ENCODE measurements at regions not wholly inside any gene's neighbourhood (a gene's known extent, or its start where the extent isn't known, plus 50 kb on each side); places are given as distances from the start of the nearest gene placed in this dataset.
A peak's percentile ranks its signal among the peaks of the same experiment; 100 is the strongest.
"Not testable (repeated sequence)": the region's sequence is repeated elsewhere in the genome, so short reads cannot be mapped to it uniquely, and the experiment has no call there.

DNA sequence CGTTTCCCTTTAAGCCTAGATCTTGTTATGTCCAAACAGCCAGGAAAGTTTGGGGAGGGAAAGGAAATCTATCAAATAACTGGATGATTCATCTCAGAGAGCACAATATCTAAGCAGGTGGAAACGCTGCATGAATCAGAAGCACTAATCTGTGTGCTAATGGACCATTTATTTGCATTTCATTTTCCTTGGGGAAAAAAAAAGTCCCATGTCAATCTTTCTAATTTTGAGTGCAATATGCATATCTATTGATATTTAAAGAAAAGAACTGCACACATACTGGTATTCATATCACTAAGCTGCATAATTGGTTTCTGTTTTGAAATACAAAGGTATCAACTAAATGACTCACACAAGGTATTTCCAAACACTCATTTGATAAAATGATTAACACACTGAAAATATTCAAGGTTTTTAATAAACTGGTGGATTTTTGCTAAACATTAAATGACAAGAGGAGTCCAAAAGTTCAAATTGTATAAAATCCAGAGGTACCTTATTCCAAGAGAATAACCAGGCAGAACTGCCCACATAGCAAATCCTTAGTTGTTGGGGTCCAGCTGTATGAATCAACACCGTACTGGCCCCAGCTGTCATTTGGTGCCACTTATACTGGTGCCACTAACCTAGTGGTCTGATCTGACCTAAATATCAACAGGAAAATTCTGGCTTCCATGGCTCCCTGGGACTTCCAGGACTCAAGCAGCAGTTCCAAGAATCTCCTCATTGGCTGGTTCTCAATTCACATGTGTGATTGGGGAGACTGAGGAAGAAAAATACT lies 122.2 kb upstream of the SP4 start:
- no peak for DNase-seq (ENCODE audit: low read depth in 2 of 3, low spot score in 1 of 3)

DNA sequence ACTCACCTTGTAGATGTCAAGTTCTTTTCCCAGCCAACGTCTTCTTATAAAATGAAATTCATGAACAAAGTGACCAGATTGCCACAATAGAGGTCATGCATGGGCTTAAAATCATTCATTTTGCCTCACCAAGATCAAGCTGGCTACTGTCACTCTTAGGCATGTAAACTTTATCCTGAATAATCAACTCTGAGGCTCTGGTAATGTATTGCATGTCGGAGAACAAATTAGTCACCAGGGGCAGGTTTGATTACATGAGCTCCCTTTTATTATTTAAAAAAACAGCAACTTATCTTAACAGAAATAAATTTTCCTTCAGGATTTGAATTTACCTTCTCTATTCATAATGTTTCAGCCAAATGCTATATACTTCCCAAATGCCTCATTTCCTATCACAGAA lies 112.9 kb upstream of the SP4 start:
- no peak for DNase-seq (ENCODE audit: low read depth in 2 of 3, low spot score in 1 of 3)

DNA sequence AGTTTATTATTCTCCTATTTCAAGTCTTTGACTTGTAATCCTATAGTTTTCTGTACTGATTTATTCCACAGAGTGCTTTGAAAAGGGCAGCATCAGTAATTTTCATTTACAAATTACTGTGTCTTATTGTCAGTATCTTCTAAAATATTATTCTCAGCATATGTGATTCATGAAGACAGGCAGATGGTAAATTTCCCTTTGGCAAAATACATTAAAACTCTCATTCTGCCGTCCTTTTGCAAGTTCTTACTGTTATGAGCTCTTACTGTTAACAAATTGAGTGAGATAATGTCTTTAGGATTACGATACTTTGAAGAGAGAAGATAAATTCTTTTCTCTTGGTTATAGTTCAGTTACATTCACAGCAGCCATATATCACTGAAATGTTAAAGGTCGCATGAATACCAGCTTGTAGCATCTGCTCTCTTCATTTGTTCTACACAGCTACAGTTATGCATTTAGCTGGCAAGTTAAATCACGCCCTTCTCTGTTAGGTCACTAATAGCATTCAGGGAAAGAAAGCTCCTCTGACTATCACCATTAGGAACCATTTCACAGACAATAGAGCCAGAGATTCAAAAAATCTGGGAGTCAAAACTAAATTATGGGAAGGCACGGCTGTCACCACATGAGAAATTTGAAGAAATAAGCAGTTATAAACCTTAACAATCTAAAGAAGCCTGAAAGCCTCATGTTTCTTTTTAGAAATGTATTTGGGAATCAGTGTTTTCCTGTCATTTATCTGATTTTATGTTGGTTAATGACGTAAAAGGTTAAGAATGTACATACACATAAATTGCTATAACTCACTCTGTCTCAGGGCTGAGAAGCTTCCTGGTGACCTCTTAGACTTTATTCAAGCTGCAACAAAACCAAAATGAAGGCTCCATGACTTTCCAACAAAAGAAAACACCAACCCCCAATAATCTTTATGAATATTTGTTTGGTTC lies 109.6 kb upstream of the SP4 start:
- no peak for DNase-seq (ENCODE audit: low read depth in 2 of 3, low spot score in 1 of 3)

DNA sequence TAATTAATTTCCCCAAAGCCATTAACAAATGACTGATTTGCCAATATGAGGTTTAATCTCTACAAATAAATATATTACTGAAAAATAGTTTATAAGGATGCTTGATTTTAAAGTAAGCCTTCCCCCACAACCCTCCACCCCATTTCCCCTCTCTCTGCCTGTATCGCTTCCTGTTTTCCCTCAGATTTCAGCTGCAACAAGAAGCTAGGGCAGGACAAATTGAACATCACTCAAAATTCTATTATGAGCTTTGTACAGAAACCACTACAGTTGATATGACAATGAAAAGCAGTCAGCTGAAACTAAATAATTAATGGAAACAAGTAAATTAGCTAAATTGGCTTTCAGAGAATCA lies 109.0 kb upstream of the SP4 start:
- no peak for DNase-seq (ENCODE audit: low read depth in 2 of 3, low spot score in 1 of 3)

DNA sequence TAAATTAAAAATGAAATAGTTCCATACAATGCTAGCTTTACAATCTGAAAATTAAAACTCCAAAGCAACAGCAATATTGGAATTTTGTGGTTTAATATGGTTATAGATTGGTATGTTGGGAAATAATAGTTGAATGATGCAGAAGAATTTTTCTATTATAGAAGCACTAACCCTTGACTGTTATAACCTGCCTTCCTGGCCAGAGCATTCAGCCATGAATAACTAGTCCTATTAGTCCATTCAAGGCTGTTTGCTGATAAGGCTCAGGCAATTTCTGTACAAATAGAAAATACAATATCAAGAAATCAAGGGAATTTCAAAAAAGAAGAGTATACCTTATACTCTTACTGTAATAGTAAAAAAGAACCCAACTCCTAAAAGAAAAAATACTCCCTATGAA lies 101.6 kb upstream of the SP4 start:
- no peak for DNase-seq (ENCODE audit: low read depth in 2 of 3, low spot score in 1 of 3)

DNA sequence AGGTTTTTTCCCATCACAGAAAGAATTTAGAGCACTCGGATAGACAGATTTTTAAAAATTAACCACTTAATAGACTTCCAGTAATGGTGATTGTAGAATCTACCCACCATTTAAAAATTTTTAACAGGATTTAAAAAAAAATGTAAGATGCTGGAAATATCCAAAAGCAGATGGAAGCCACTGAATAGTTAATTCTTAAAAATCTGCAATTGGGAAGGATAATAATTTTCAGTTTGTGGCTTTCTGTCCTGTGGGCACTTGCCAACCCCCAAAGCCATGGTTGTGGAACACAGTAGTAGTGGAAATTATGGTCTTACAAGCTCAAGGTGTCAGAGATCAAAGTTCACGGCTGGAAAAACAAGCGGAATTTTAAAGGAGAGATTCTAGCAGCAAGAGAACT lies 101.0 kb upstream of the SP4 start:
- DNase-seq (ENCODE audit: low read depth in 2 of 3, low spot score in 1 of 3), result no peak

DNA sequence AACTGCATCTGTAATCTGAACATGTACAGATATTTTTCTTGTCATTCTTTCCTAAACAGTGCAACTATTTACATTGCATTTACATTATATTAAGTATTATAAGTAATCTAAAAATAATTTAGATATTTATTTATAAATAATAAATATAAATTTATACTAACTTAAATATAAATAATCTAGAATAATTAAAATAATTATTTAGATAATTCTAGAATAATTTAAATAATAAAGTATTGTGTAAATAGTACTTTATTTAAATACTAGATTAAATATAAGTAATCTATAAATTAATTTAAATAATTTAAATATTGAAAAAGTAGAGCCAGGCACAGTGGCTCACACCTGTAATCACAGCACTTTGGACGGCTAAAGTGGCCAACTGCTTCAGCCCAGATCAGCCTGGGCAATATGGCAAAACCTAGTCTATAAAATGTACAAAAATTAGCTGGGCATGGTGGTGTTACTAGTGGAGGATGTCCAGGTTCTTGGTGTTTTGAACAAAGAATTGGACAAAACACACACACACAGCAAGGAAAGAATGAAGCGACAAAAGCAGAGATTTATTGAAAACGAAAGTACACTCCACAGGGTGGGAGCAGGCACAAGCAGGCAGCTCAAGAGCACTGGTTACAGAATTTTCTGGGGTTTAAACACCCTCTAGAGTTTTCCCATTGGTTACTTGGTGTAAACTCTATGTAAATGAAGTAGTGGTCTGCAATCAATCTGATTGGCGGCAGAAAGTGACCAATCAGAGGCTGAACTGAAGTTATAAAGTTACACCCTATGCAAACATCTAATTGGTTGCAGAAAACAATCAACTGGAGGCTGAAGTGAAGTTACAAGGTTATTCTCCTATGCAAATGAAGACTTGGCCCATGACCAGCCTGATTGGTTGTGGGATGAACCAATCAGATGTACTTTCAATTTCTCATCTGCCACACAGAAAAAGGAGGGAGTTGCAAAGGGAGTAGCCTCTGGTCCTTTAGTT lies 100.2 kb upstream of the SP4 start:
- DNase-seq (ENCODE audit: low read depth in 2 of 3, low spot score in 1 of 3), result no peak

DNA sequence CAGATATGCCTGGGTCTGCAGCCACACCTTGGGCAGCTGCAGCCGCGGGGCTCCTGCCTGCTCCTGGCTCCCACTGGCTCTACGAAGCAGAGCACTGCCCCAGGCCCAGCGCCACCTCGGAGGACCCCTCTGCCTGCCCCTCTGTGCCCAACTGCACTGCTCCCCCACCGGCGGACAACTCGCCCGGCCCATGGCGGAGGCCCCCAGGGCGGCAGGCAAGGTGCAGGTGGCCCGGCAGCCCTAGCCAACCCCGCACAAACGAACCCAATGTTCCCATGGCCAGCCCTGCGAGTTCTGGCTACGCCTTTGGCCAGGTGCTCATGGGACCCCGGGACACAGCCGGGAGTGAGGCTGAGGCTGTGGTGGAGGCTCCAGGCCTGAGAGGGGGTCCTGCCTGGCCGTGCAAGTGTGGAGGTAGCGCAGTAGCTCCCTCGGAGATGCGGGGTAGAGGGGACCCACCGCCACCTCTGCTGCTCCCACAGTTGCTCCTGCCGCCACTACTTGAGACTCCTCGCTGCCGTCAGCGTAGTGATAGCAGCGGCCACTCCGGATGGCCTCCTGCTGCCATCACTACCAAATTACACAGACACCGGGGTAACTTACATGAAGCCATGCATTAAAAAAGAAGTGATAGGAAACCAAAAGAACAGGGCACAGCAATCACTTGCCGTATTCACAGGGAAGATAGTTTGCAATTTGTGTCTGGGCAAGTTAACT lies 97.3 kb upstream of the SP4 start:
- DNase-seq (ENCODE audit: low read depth in 2 of 3, low spot score in 1 of 3), result no peak

DNA sequence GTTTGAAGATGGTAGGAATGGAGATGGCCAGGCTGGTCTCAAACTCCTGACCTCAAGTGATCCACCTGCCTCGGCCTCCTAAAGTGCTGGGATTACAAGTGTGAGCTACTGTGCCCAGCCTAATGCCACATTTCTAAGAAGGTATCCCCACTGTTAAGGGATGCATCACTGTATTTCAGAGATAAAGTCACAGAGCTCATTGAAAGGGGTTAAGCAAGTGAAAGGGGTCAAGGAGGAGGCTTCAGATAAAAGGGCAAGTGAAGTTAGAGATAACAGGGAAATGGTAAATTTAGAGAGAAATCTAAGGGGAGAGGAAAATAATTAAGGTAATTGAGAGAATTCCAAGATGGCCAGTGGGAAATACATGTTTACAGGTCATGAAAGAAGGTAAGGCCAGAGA lies 93.0 kb upstream of the SP4 start:
- DNase-seq (ENCODE audit: low read depth in 2 of 3, low spot score in 1 of 3), result no peak

DNA sequence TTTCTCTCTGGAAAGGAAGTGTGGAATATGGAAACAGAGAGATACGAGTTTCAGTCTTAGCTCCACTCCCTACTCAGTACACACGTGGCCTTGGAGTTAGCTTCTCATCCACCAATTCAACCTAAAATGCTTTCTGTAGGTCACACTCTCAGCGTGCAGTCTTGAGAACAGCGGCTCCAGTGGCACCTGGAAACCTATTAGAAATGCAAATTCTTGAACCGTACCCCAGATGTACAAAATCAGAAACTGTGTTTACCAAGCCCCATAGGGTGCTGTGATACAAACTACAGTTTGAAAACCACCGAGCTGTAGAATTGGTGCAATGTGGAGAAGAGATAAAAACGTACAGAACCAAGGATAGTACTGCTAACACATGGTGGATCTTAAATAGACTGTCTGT lies 91.1 kb upstream of the SP4 start:
- no peak for DNase-seq (ENCODE audit: low read depth in 2 of 3, low spot score in 1 of 3)

DNA sequence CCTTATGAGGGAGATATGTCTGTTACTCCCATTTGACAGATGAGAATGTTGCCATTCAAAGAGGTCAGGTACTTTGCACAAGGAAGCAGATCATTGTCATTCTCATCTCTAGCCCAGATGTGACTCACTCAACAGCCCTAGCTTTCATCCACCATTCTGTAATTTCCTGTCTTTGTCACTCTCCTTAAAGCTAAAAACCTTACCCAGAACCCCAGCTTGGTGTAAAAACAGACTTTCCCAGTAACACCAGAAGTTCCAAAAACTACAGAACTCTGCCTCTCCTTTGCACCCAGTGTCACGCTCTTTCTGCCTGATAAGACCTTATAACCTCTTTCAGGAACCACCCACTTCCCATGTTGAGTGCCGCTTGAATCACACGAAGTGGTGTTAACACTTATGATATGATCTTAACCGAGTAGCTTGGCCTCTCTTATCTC lies 89.1 kb upstream of the SP4 start:
- peak; percentile 34 to 45 (median 35) for DNase-seq (ENCODE audit: low read depth in 2 of 3, low spot score in 1 of 3)

DNA sequence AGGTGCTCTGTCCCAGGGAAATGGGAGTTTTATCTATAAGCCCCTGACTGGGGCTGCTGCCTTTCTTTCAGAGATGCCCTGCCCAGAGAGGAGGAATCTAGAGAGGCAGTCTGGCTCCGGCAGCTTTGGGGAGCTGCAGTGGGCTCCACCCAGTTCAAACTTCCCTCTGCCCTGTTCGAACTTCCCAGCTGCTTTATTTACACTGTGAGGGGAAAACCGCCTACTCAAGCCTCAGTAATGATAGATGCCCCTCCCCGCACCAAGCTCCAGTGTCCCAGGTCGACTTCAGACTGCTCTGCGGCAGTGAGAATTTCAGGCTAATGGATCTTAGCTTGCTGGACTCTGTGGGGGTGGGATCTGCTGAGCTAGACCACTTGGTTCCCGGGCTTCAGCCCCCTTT lies 83.0 kb upstream of the SP4 start:
- not testable (repeated sequence) for DNase-seq (ENCODE audit: low read depth in 2 of 3, low spot score in 1 of 3)

DNA sequence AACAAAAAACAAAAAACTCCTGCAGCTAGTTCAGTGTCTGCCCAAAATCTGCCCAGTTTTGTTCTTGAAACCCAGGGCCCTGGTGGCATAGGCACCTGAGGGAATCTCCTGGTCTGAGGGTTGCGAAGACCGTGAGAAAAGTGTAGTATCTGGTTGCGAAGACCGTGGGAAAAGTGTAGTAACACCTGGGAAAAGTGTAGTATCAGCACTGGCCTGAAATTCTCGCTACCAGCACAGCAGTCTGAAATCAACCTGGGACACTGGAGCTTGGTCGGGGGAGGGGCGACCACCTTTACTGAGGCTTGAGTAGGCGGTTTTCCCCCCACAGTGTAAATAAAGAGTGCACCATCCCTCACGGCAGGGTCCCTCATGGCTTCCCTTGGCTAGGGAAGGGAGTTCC lies 82.5 kb upstream of the SP4 start:
- DNase-seq (ENCODE audit: low read depth in 2 of 3, low spot score in 1 of 3), result no peak

DNA sequence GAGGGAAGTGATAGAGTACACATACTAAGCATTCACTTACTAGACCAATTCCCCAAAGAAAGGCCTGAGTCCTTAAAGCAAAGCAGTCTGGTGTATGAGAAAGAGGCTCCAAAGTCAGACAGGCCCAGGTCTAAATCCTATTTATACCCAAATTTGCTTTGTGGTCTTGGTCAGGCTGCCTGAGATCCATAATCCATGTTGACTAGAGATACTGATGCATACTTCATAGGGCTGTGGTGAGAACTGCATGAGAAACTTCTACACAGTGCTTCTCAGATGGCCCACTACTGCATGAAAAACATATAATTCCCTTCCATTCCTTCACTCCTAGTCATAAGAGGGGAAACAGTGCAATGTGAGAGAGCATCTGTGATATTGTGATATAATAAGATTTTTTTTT lies 81.6 kb upstream of the SP4 start:
- no peak for DNase-seq (ENCODE audit: low read depth in 2 of 3, low spot score in 1 of 3)

DNA sequence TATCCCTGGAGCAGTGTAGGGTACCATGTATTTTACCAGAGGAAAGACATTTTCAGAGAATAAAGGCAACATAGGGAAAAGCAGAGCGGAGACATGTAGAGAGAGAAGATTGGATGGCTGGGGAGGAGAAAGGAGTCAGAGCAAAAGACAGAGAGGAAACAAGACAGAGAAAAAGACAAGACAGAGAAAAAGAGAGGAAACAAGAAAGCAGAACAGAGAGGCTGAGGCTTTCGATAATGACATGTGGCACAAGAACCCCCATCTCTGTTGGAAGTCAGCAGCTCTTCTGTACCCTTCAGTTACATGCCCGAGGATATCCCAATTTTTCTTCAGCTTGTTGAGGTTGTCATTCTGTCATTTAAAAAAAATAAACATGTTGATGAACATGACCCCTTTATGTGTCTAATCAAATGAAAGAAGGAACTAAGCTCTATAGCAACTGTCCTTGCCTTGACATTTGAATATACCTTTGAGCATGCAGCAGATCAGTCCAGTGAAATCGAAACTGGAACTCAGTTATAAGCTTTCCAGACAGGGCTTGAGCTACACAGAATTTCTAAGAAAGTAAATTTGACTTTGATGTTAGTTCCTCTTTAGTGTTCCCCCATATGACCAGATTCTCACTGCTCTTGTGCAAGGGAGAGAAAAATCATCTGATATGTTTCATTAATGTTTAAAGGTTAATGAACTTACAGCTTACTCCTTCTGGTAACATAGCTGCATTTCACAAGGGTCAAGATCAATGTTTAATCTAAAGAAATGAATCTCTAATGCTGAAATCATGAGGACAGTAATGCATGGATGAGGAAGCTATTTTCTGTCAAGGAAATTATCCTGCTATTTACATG lies 75.1 kb upstream of the SP4 start:
- DNase-seq (ENCODE audit: low read depth in 2 of 3, low spot score in 1 of 3), result peak in 1 of 3 donors; percentile 23

DNA sequence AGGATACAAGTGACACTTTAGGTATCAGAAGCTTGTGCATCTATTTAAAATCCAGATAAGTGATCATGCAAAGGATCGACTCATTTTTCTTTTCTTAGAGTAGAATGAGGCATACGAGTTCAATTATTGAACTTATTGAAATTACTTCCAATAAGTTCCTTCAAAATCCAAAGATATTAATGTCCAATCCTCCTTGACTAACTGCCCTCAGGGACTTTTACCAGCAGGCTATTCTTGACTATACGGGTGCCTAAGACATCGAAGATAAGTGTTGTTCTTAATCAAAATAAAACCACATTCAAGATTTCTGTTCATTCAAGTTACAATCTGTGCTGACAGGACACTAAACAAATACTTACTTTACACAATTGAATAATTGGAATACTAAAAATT lies 74.5 kb upstream of the SP4 start:
- DNase-seq (ENCODE audit: low read depth in 2 of 3, low spot score in 1 of 3), result no peak

DNA sequence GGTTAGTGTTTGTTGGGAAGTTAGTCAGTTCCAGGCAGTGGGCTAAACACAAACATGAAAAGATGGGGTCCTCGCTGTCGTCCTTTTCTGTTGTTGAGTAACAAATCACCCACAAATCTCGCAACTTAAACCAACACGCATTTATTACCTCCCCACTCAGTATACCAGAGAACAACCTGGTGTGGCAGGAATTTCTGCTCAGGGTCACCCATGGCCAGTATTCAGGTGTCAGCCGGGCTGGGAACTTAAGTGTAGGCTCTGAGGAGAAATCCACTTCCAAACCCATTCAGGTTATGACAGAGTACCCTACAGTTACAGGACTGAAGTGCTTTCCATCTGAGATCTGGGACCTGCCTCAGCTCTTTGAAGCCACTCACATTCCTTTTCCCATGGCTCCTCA lies 73.6 kb upstream of the SP4 start:
- no peak for DNase-seq (ENCODE audit: low read depth in 2 of 3, low spot score in 1 of 3)

DNA sequence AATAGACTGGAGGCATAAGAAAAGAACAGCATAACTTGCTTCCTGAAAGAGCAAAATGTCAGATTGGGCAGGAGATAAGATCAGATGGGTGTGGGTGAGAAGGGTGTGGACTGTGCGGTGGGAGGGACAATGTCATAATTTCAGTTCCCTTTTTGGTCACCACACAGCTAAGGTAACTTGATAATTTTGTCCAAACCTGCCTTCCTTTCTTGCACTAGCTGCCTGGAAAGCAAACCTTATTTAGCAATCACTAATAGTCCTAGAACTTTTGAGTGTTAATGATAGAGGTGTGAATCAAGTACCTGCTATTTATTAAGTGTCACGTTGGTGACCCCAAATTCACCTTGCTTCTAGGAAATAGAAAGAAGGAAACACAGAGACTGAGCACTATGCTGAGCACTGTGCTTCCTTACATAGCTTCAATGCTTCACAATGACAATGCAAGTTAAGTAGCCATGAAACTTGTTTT lies 72.4 kb upstream of the SP4 start:
- peak; percentile 11 to 44 (median 21) for DNase-seq (ENCODE audit: low read depth in 2 of 3, low spot score in 1 of 3)

DNA sequence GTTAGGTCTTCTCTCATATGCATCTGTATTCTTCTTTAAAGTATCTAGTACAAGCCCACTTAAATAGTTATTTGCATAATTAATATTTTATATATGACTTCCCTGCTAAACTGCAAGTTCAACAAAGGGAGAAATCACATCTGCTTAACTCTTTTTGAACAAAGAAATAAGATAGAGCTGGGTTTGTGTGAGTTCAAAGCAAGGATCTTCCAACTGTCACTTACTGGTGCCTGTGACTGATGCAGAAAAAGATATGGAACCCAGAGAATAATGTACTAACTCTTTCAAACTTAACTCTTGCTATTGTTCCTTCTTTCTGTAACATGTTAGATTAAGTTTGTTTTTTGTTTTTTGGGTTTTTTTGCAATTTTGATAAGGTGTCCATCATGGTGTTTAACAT lies 71.3 kb upstream of the SP4 start:
- DNase-seq (ENCODE audit: low read depth in 2 of 3, low spot score in 1 of 3), result no peak

Measured in stimulated activated CD4-positive, alpha-beta T cell treated with anti-CD3 and anti-CD28 coated beads, Interleukin-12 subunit alpha, Interleukin-12 subunit beta, amount 100 ng/mL, for 48 hours (primary cell).